Fibroblast of skin of scalp (primary cell): ENCODE measurements at regions not wholly inside any gene's neighbourhood (a gene's known extent, or its start where the extent isn't known, plus 50 kb on each side); places are given as distances from the start of the nearest gene placed in this dataset.
A peak's percentile ranks its signal among the peaks of the same experiment; 100 is the strongest.
"Not testable (repeated sequence)": the region's sequence is repeated elsewhere in the genome, so short reads cannot be mapped to it uniquely, and the experiment has no call there.

Experiments
- DNase-seq: peaks from one replicate; pipeline ENCODE4 v3.0.0-alpha.2; 2013

GRCh38 chr10:20652424-20652823 is 244.7 kb downstream of the NEBL start:
- not testable (repeated sequence) for DNase-seq

GRCh38 chr10:20648263-20648874 is 248.7 kb downstream of the NEBL start:
- no peak for DNase-seq

GRCh38 chr10:20647756-20648155 is 249.4 kb downstream of the NEBL start:
- DNase-seq, result no peak

GRCh38 chr10:20644421-20644820 is 252.7 kb downstream of the NEBL start:
- no peak for DNase-seq

- DNase-seq, result no peak
These were observed 255.5 kb downstream of the NEBL start for GRCh38 chr10:20641605-20642004.

GRCh38 chr10:20635570-20635969 is 261.5 kb downstream of the NEBL start:
- no peak for DNase-seq

- DNase-seq, result no peak
These were observed 262.3 kb downstream of the NEBL start for GRCh38 chr10:20634839-20635238.

- no peak for DNase-seq
These were observed 263.4 kb downstream of the NEBL start for GRCh38 chr10:20633714-20634113.

GRCh38 chr10:20632696-20633095 is 264.4 kb downstream of the NEBL start:
- DNase-seq, result no peak

GRCh38 chr10:20631229-20631628 is 265.9 kb downstream of the NEBL start:
- no peak for DNase-seq

GRCh38 chr10:20630092-20630643 is 266.9 kb downstream of the NEBL start:
- no peak for DNase-seq

- no peak for DNase-seq
These were observed 269.1 kb downstream of the NEBL start for GRCh38 chr10:20627946-20628507.

- DNase-seq, result no peak
These were observed 270.0 kb downstream of the NEBL start for GRCh38 chr10:20627087-20627486.

- DNase-seq, result no peak
These were observed 271.2 kb downstream of the NEBL start for GRCh38 chr10:20625868-20626267.

- DNase-seq, result peak; percentile 28
These were observed 272.5 kb downstream of the NEBL start for GRCh38 chr10:20624642-20625041.

GRCh38 chr10:20623546-20623945 is 273.6 kb downstream of the NEBL start:
- no peak for DNase-seq

GRCh38 chr10:20622531-20623211 is 274.4 kb downstream of the NEBL start:
- peak; percentile 89 for DNase-seq

- DNase-seq, result no peak
These were observed 276.1 kb downstream of the NEBL start for GRCh38 chr10:20620981-20621380.

- DNase-seq, result no peak
These were observed 279.0 kb downstream of the NEBL start for GRCh38 chr10:20618011-20618547.

- DNase-seq, result no peak
These were observed 279.9 kb downstream of the NEBL start for GRCh38 chr10:20616918-20617810.

GRCh38 chr10:20616056-20616671 is 280.9 kb downstream of the NEBL start:
- no peak for DNase-seq

- no peak for DNase-seq
These were observed 281.7 kb downstream of the NEBL start for GRCh38 chr10:20615395-20615794.
